ENCODE measurements at regions not wholly inside any gene's neighbourhood (a gene's known extent, or its start where the extent isn't known, plus 50 kb on each side); places are given as distances from the start of the nearest gene placed in this dataset.

- H2BK12ac ChIP-seq (ENCODE audit: low read depth, low read length) = no peak overlapping the region
- no peaks in the 10 kb centered on the region for H3K36me3 ChIP-seq (ENCODE audit: control insufficient read depth in 2 of 4, insufficient read depth in 4 of 4, low read length in 3 of 4)
- peaks cover 8 to 15% of the 10 kb centered on the region in 2 experiments; a peak in 3 of 4 replicates for H3K9me3 ChIP-seq (ENCODE audit: insufficient read depth in 2 of 2, low read depth in 1 of 2, low read length in 1 of 2)
- no peak overlapping the region for H3K9ac ChIP-seq (replicated peaks in 1 of 4; ENCODE audit: extremely low read depth in 1 of 4, low read depth in 3 of 4, low read length in 3 of 4)
- no peaks in the 10 kb centered on the region for H3K79me2 ChIP-seq (ENCODE audit: control insufficient read depth in 1 of 2, insufficient read depth in 2 of 2, low read length in 2 of 2)
- H2BK15ac ChIP-seq (ENCODE audit: low read length) = no peak overlapping the region
- no peak overlapping the region for H3K23ac ChIP-seq (ENCODE audit: insufficient read length)
- H2AK5ac ChIP-seq (ENCODE audit: low read depth, low read length) = no peak overlapping the region
- no peak overlapping the region for H3K4ac ChIP-seq (replicated peaks; ENCODE audit: insufficient read length, low read depth, low read length)
- H2BK5ac ChIP-seq (ENCODE audit: low read depth, low read length) = no peak overlapping the region
- FAIRE-seq (no peak), DNase-seq (ENCODE audit: low read depth in 1 of 2, low spot score in 2 of 2) (no peak)
- POLR2A ChIA-PET (ENCODE audit: partially characterized antibody) = interaction anchor here (1.4 kb wide), 1 partner anchor 12 kb away, joined by 3 read pairs; no protein-coding TSS in a partner anchor
- no peak overlapping the region for H3K4me2 ChIP-seq (ENCODE audit: insufficient read depth in 1 of 2, low read depth in 2 of 2, low read length in 2 of 2)
- no peak overlapping the region for H3K14ac ChIP-seq (ENCODE audit: insufficient read length)
- no peak overlapping the region for H2AFZ ChIP-seq (ENCODE audit: low read length)
- H3K23me2 ChIP-seq (ENCODE audit: low read depth, low read length) = no peaks in the 10 kb centered on the region
- H3K4me3 ChIP-seq (ENCODE audit: extremely low read depth in 1 of 4, insufficient read depth in 2 of 4, low read depth in 3 of 4, low read length in 4 of 4) = no peak overlapping the region
- no peak overlapping the region for H2BK120ac ChIP-seq (replicated peaks; ENCODE audit: low read depth, low read length)
- no peak overlapping the region for H4K5ac ChIP-seq (ENCODE audit: insufficient read length, low read depth, low read length)
- H3K79me1 ChIP-seq (ENCODE audit: low read depth, low read length) = no peaks in the 10 kb centered on the region
- no peak overlapping the region for H3K56ac ChIP-seq (replicated peaks; ENCODE audit: insufficient read length, low read depth, low read length)
- no peak overlapping the region for H3K27ac ChIP-seq (ENCODE audit: low read depth, low read length)
- no peak for TF ChIP-seq TEAD4 (IDR thresholded peaks at IDR 0.05; ENCODE audit: low read depth, low read length)
- no peak for TF ChIP-seq GTF2F1 (IDR thresholded peaks at IDR 0.05; ENCODE audit: borderline replicate concordance, low read depth, low read length)
- no peak overlapping the region for H4K8ac ChIP-seq (ENCODE audit: extremely low read depth, insufficient read depth, low read length)
- WGBS, 2 experiments (ENCODE audit: extremely low coverage in 1 of 2, insufficient coverage in 1 of 2, insufficient read length in 1 of 2, insufficient replicate concordance in 2 of 2, low coverage in 1 of 2, low lambda C conversion rate in 2 of 2, missing lambda C conversion rate in 1 of 2) = 74% methylated on average over 2 of the region's 2 CpGs; no CpG with 5 or more reads in 1 of the 2 experiments
- CTCF ChIA-PET (ENCODE audit: partially characterized antibody) = interaction anchor here (2.7 kb wide), 1 partner anchor 12 kb away, joined by 9 read pairs; no protein-coding TSS in a partner anchor
- H3K18ac ChIP-seq (ENCODE audit: extremely low read depth, low read length) = no peak overlapping the region
- no peaks in the 10 kb centered on the region for H3K4me1 ChIP-seq (replicated peaks in 1 of 4; ENCODE audit: control insufficient read depth in 3 of 4, insufficient read depth in 4 of 4, low read length in 3 of 4)
- no peaks in the 10 kb centered on the region for H4K20me1 ChIP-seq (replicated peaks in 1 of 2; ENCODE audit: control insufficient read depth in 1 of 2, insufficient read depth in 2 of 2, low read length in 2 of 2)
- H3K27me3 ChIP-seq (replicated peaks in 1 of 4; ENCODE audit: control insufficient read depth in 3 of 4, extremely low read depth in 1 of 4, insufficient read depth in 3 of 4, low read length in 3 of 4) = no peaks in the 10 kb centered on the region
- H2BK20ac ChIP-seq (ENCODE audit: low read length) = no peak overlapping the region
- H4K91ac ChIP-seq (replicated peaks; ENCODE audit: insufficient read length, low read length) = no peak overlapping the region
Observed at GRCh38 chr3:157876556-157876955, 229.7 kb downstream of the SHOX2 start.
